Panc1 (cell line): ENCODE measurements at regions not wholly inside any gene's neighbourhood (a gene's known extent, or its start where the extent isn't known, plus 50 kb on each side); places are given as distances from the start of the nearest gene placed in this dataset.

Experiments used
- ATAC-seq: fragments of 200-7000 bp; cut with Tn5 transposase; 2 replicates; pipeline ENCODE4 v1.9.1; 2020; ENCODE audit warnings: mild to moderate bottlenecking, moderate library complexity
- BruUV-seq: library from RNA; stranded (reverse); fragments of 400-500 nt; replicated peaks from 2 replicates; lab custom pipeline; 2021; lab: Mats Ljungman, UMichigan
- CTCF ChIA-PET: fragments of 300-600 bp; sonication (Branson Sonifier 250); formaldehyde crosslinking; loops from one replicate; lab custom pipeline; 2022; ENCODE audit warnings: antibody characterized with exemption; lab: Charles Lee
- POLR2A ChIA-PET: fragments of 300-600 bp; sonication (Branson Sonifier 250); formaldehyde crosslinking; loops from one replicate; lab custom pipeline; 2022; ENCODE audit warnings: antibody characterized with exemption; lab: Charles Lee
- DNase-seq: peaks from one replicate; pipeline ENCODE4 v3.0.0-alpha.2; 2010; ENCODE audit warnings: low read depth, low spot score
- H3K27ac ChIP-seq: 2 replicates; pipeline ENCODE4 v1.5.1; 2011; ENCODE audit warnings: mild to moderate bottlenecking, low read length, inconsistent platforms
- H3K27me3 ChIP-seq: fragments of 200-500 bp; sonication (Bioruptor generic); 2 replicates; pipeline ENCODE4 v1.6.0; 2014; ENCODE audit warnings: low read length, inconsistent platforms; ENCODE audit not compliant: control insufficient read depth, insufficient read depth
- H3K36me3 ChIP-seq: fragments of 200-500 bp; sonication (Bioruptor generic); 2 replicates; pipeline ENCODE4 v1.5.1; 2014; ENCODE audit warnings: inconsistent platforms, mild to moderate bottlenecking, low read length, moderate library complexity; ENCODE audit not compliant: control insufficient read depth, insufficient read depth
- H3K4me1 ChIP-seq: 2 replicates; pipeline ENCODE4 v1.5.1; 2011; ENCODE audit warnings: inconsistent platforms, mild to moderate bottlenecking, low read length, moderate library complexity; ENCODE audit not compliant: control insufficient read depth, insufficient read depth
- H3K4me3 ChIP-seq, 2 experiments: 2 replicates each; pipeline ENCODE4 v1.5.1; 2011 to 2012; ENCODE audit warnings: low read depth in 2 of 2, low read length in 2 of 2, mild to moderate bottlenecking in 2 of 2, inconsistent platforms in 1 of 2, moderate library complexity in 1 of 2
- H3K9me3 ChIP-seq: fragments of 200-500 bp; sonication (Bioruptor generic); 2 replicates; pipeline ENCODE4 v1.5.1; 2014; ENCODE audit warnings: low read depth, mild to moderate bottlenecking, inconsistent platforms, low read length, moderate library complexity; ENCODE audit not compliant: control insufficient read depth, insufficient read depth
- POLR2AphosphoS5 ChIP-seq: IDR thresholded peaks from 2 replicates; pipeline ENCODE4 v1.6.1; 2012; ENCODE audit warnings: mild to moderate bottlenecking, low read depth, low read length, moderate library complexity
- SIN3A ChIP-seq: IDR thresholded peaks from 2 replicates; pipeline ENCODE4 v1.6.1; 2012; ENCODE audit warnings: low read depth, mild to moderate bottlenecking, low read length, moderate library complexity, borderline replicate concordance; ENCODE audit not compliant: insufficient read depth
- TCF7L2 ChIP-seq: IDR thresholded peaks from 2 replicates; pipeline ENCODE4 v1.6.1; 2011; ENCODE audit warnings: mild to moderate bottlenecking, low read depth, low read length, inconsistent platforms
- in situ Hi-C: cut with HindIII; loops from 2 replicates; pipeline ENCODE4 v1.10.0; 2016; ENCODE audit warnings: low sequenced_read_pairs, low pct_unique_long_range_greater_than_20kb
- intact Hi-C: fragments of 100-400 bp; cut with micrococcal nuclease; formaldehyde crosslinking; loops from one replicate; pipeline ENCODE4 v1.10.0; 2022; ENCODE audit not compliant: unreplicated experiment
- TF ChIP-seq, protein P1 (sequence below), 2 experiments: IDR thresholded peaks; 2 replicates each; pipeline ENCODE4 v1.6.1; 2011 to 2012; ENCODE audit warnings: low read depth in 2 of 2, control low read depth in 1 of 2, low read length in 1 of 2, mild to moderate bottlenecking in 1 of 2, moderate library complexity in 1 of 2; ENCODE audit not compliant: insufficient read depth in 1 of 2
- TF ChIP-seq, protein P2 (sequence below): fragments of 450-650 bp; IDR thresholded peaks from 2 replicates; pipeline ENCODE4 v1.5.1; 2017; ENCODE audit warnings: mild to moderate bottlenecking

DNA sequence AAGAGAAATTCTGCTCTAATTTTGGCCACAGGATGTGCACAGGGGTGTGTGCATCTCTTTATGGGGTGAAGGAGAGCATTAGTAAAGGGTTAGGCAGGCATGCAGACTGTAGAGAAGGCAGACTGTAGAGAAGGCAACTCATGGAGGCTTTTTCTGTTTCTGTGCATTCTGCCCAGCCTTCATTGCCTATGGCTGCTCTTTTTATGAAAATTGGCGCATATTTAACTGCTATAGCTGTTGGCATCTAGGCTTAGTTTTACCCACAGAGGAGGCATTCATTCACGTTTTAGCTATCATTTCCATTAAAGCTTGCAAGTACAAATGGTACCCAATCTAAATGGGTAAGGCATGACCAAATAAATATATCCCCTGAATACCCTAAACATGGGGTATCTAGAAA is 286.8 kb upstream of the ID4 start:
- POLR2A ChIA-PET: no interaction called here
- CTCF ChIA-PET: no interaction called here
- BruUV-seq: no TSS peak

DNA sequence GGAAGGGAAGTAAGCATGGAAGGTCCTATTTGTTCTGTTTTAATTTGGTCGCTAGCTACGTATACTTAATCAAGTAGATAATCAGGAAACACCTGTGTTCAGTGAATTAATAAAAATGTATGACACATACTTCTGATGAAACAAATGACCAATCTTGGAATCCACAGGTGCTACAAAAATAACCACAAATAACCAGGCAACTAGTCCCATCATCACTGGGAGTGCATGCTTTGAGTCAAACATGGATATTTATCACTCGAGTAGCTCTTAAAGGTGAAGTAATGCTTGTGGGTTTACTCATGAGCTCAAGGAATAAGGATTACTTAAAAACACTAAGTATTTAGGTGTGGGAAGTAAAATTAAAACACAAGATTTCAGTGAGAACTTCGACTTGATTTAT is 285.6 kb upstream of the ID4 start:
- TF ChIP-seq TCF7L2 (no peak), POLR2AphosphoS5 (no peak), SIN3A (no peak)
- TF ChIP-seq, protein P1, sequence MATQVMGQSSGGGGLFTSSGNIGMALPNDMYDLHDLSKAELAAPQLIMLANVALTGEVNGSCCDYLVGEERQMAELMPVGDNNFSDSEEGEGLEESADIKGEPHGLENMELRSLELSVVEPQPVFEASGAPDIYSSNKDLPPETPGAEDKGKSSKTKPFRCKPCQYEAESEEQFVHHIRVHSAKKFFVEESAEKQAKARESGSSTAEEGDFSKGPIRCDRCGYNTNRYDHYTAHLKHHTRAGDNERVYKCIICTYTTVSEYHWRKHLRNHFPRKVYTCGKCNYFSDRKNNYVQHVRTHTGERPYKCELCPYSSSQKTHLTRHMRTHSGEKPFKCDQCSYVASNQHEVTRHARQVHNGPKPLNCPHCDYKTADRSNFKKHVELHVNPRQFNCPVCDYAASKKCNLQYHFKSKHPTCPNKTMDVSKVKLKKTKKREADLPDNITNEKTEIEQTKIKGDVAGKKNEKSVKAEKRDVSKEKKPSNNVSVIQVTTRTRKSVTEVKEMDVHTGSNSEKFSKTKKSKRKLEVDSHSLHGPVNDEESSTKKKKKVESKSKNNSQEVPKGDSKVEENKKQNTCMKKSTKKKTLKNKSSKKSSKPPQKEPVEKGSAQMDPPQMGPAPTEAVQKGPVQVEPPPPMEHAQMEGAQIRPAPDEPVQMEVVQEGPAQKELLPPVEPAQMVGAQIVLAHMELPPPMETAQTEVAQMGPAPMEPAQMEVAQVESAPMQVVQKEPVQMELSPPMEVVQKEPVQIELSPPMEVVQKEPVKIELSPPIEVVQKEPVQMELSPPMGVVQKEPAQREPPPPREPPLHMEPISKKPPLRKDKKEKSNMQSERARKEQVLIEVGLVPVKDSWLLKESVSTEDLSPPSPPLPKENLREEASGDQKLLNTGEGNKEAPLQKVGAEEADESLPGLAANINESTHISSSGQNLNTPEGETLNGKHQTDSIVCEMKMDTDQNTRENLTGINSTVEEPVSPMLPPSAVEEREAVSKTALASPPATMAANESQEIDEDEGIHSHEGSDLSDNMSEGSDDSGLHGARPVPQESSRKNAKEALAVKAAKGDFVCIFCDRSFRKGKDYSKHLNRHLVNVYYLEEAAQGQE (IDR thresholded peaks at IDR 0.05; ENCODE audit: insufficient read depth in 1 of 2, low read depth in 2 of 2, low read length in 1 of 2): no peak
- TF ChIP-seq, protein P2, sequence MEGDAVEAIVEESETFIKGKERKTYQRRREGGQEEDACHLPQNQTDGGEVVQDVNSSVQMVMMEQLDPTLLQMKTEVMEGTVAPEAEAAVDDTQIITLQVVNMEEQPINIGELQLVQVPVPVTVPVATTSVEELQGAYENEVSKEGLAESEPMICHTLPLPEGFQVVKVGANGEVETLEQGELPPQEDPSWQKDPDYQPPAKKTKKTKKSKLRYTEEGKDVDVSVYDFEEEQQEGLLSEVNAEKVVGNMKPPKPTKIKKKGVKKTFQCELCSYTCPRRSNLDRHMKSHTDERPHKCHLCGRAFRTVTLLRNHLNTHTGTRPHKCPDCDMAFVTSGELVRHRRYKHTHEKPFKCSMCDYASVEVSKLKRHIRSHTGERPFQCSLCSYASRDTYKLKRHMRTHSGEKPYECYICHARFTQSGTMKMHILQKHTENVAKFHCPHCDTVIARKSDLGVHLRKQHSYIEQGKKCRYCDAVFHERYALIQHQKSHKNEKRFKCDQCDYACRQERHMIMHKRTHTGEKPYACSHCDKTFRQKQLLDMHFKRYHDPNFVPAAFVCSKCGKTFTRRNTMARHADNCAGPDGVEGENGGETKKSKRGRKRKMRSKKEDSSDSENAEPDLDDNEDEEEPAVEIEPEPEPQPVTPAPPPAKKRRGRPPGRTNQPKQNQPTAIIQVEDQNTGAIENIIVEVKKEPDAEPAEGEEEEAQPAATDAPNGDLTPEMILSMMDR: no peak
- Histone ChIP-seq H3K36me3 (no peaks in the 10 kb centered on the region), H3K9me3 (peaks cover 7% of the 10 kb centered on the region; the same call in 1 of the 2 replicates), H3K27me3 (no peaks in the 10 kb centered on the region), H3K27ac (no peak overlapping the region), H3K4me3 (no peak overlapping the region), H3K4me1 (no peaks in the 10 kb centered on the region)
- POLR2A ChIA-PET: no interaction called here
- no TSS peak for BruUV-seq
- in situ Hi-C loops (no loop called here), intact Hi-C loops (no loop called here)
- CTCF ChIA-PET: no interaction called here
- ATAC-seq (no peak), DNase-seq (no peak)

More for the DNA sequence above, 286.8 kb upstream of the ID4 start:
- Histone ChIP-seq H3K27ac (no peak overlapping the region), H3K9me3 (peaks cover 7% of the 10 kb centered on the region; the same call in 1 of the 2 replicates), H3K36me3 (no peaks in the 10 kb centered on the region), H3K27me3 (no peaks in the 10 kb centered on the region), H3K4me1 (no peaks in the 10 kb centered on the region), H3K4me3 (no peak overlapping the region)
- TF ChIP-seq, protein P1 (IDR thresholded peaks at IDR 0.05; ENCODE audit: insufficient read depth in 1 of 2, low read depth in 2 of 2, low read length in 1 of 2): no peak
- TF ChIP-seq SIN3A (no peak), POLR2AphosphoS5 (no peak), TCF7L2 (no peak)
- TF ChIP-seq, protein P2: no peak
- in situ Hi-C loops (no loop called here), intact Hi-C loops (no loop called here)
- no peak for ATAC-seq
- DNase-seq: no peak
